WTC11 (cell line): ENCODE measurements at regions not wholly inside any gene's neighbourhood (a gene's known extent, or its start where the extent isn't known, plus 50 kb on each side); places are given as distances from the start of the nearest gene placed in this dataset.

ENCODE experiments used
- ATAC-seq: fragments of 200-7000 bp; cut with Tn5 transposase; 2 replicates; pipeline ENCODE4 v1.10.0; 2021; ENCODE audit warnings: mild to moderate bottlenecking, moderate library complexity
- CTCF ChIA-PET: fragments of 300-600 bp; sonication (Branson Sonifier 250); formaldehyde crosslinking; loops from one replicate; lab custom pipeline; 2021; ENCODE audit warnings: antibody characterized with exemption; lab: Charles Lee
- POLR2A ChIA-PET: fragments of 350-600 bp; sonication (Branson Sonifier 250); formaldehyde crosslinking; loops from one replicate; lab custom pipeline; 2021; ENCODE audit warnings: antibody characterized with exemption; lab: Charles Lee
- DNase-seq: peaks from one replicate; pipeline ENCODE4 v3.0.0; 2021; ENCODE audit warnings: low spot score
- H3K27ac Mint-ChIP-seq: 2 replicates; pipeline ENCODE4 v1.8.0; 2021; ENCODE audit warnings: mixed read lengths
- H3K27me3 Mint-ChIP-seq: 2 replicates; pipeline ENCODE4 v1.8.0; 2021; ENCODE audit warnings: low read depth, mild to moderate bottlenecking, moderate library complexity, mixed read lengths
- H3K36me3 Mint-ChIP-seq: 2 replicates; pipeline ENCODE4 v1.8.0; 2021; ENCODE audit warnings: mixed read lengths
- H3K4me1 Mint-ChIP-seq: 2 replicates; pipeline ENCODE4 v1.8.0; 2022; ENCODE audit warnings: mixed read lengths
- H3K4me3 Mint-ChIP-seq: 2 replicates; pipeline ENCODE4 v1.8.0; 2021; ENCODE audit warnings: mild to moderate bottlenecking, moderate library complexity, mixed read lengths
- H3K9me3 Mint-ChIP-seq: 2 replicates; pipeline ENCODE4 v1.8.0; 2021; ENCODE audit warnings: mixed read lengths
- AR ChIP-seq: fragments of 250-450 bp; sonication (Bioruptor Pico); IDR thresholded peaks from 2 replicates; pipeline ENCODE4 v1.9.0; 2021; ENCODE audit warnings: mild to moderate bottlenecking
- ARID4B ChIP-seq: sonication (generic); formaldehyde crosslinking; IDR thresholded peaks from 2 replicates; pipeline ENCODE4 v1.8.0; 2023; ENCODE audit warnings: missing genetic modification reagents, mild to moderate bottlenecking, borderline replicate concordance
- ATF1 ChIP-seq: sonication (generic); formaldehyde crosslinking; IDR thresholded peaks from 2 replicates; pipeline ENCODE4 v1.8.1; 2023; ENCODE audit warnings: mild to moderate bottlenecking, moderate library complexity, missing genetic modification reagents
- ATF2 ChIP-seq: sonication (generic); formaldehyde crosslinking; IDR thresholded peaks from 2 replicates; pipeline ENCODE4 v1.8.1; 2022; ENCODE audit warnings: low read depth, missing genetic modification reagents, borderline replicate concordance
- CBFB ChIP-seq: sonication (generic); formaldehyde crosslinking; IDR thresholded peaks from 2 replicates; pipeline ENCODE4 v1.8.1; 2022; ENCODE audit warnings: mild to moderate bottlenecking, low read depth, missing genetic modification reagents
- CREB1 ChIP-seq: sonication (generic); formaldehyde crosslinking; IDR thresholded peaks from 2 replicates; pipeline ENCODE4 v1.8.0; 2023; ENCODE audit warnings: mild to moderate bottlenecking, missing genetic modification reagents
- ERG ChIP-seq: fragments of 250-450 bp; sonication (Bioruptor Pico); IDR thresholded peaks from 2 replicates; pipeline ENCODE4 v1.8.0; 2021; ENCODE audit warnings: mild to moderate bottlenecking
- ESRRA ChIP-seq: sonication (generic); formaldehyde crosslinking; IDR thresholded peaks from 2 replicates; pipeline ENCODE4 v1.8.1; 2022; ENCODE audit warnings: mild to moderate bottlenecking, missing genetic modification reagents, borderline replicate concordance
- MLX ChIP-seq: sonication (generic); formaldehyde crosslinking; IDR thresholded peaks from 2 replicates; pipeline ENCODE4 v1.8.1; 2023; ENCODE audit warnings: mild to moderate bottlenecking, missing genetic modification reagents, moderate library complexity
- MXD4 ChIP-seq: fragments of 250-450 bp; sonication (Bioruptor Pico); IDR thresholded peaks from 2 replicates; pipeline ENCODE4 v1.8.0; 2021; ENCODE audit warnings: mild to moderate bottlenecking, moderate library complexity, borderline replicate concordance
- MYBL2 ChIP-seq: sonication (generic); formaldehyde crosslinking; IDR thresholded peaks from 2 replicates; pipeline ENCODE4 v1.8.1; 2023; ENCODE audit warnings: mild to moderate bottlenecking, moderate library complexity, missing genetic modification reagents
- NFATC4 ChIP-seq: fragments of 250-450 bp; sonication (Bioruptor Pico); IDR thresholded peaks from 2 replicates; pipeline ENCODE4 v1.9.0; 2021; ENCODE audit warnings: mild to moderate bottlenecking
- NFE2L1 ChIP-seq: sonication (generic); formaldehyde crosslinking; IDR thresholded peaks from 2 replicates; pipeline ENCODE4 v1.8.1; 2023; ENCODE audit warnings: missing genetic modification reagents
- NFYB ChIP-seq: sonication (generic); formaldehyde crosslinking; conservative IDR thresholded peaks from 2 replicates; pipeline ENCODE4 v1.8.0; 2022; ENCODE audit warnings: low read depth, missing genetic modification reagents
- NR3C1 ChIP-seq: sonication (generic); formaldehyde crosslinking; conservative IDR thresholded peaks from 2 replicates; pipeline ENCODE4 v1.8.1; 2023; ENCODE audit warnings: low read depth, mild to moderate bottlenecking, missing genetic modification reagents
- TEAD1 ChIP-seq: sonication (generic); formaldehyde crosslinking; IDR thresholded peaks from 2 replicates; pipeline ENCODE4 v1.8.0; 2022; ENCODE audit warnings: mild to moderate bottlenecking, missing genetic modification reagents
- TP53 ChIP-seq: sonication (generic); formaldehyde crosslinking; IDR thresholded peaks from 2 replicates; pipeline ENCODE4 v1.8.1; 2023; ENCODE audit warnings: mild to moderate bottlenecking, missing genetic modification reagents
- ZNF416 ChIP-seq: fragments of 250-450 bp; sonication (Bioruptor Pico); IDR thresholded peaks from 2 replicates; pipeline ENCODE4 v1.9.0; 2021; ENCODE audit warnings: mild to moderate bottlenecking, inconsistent platforms
- ZNF512 ChIP-seq: sonication (generic); formaldehyde crosslinking; IDR thresholded peaks from 2 replicates; pipeline ENCODE4 v1.8.1; 2022; ENCODE audit warnings: missing genetic modification reagents, borderline replicate concordance

GRCh38 chr1:183711165-183711682 lies 58.1 kb upstream of the APOBEC4 start:
- POLR2A ChIA-PET, result no interaction called here
- no peak overlapping the region for H3K4me3 Mint-ChIP-seq
- H3K36me3 Mint-ChIP-seq, result no peaks in the 10 kb centered on the region
- H3K9me3 Mint-ChIP-seq, result no peaks in the 10 kb centered on the region
- TF ChIP-seq MYBL2 (CRISPR knock-in tag), result no peak
- no peak for TF ChIP-seq NR3C1 (CRISPR knock-in tag)
- TF ChIP-seq ATF1 (CRISPR knock-in tag), result no peak
- TF ChIP-seq CBFB (CRISPR knock-in tag), result no peak
- TF ChIP-seq NFE2L1, result no peak
- TF ChIP-seq AR (CRISPR knock-in tag), result no peak
- TF ChIP-seq CREB1, result no peak
- no peak for TF ChIP-seq NFYB (CRISPR knock-in tag)
- TF ChIP-seq TP53, result no peak
- TF ChIP-seq MXD4 (CRISPR knock-in tag), result no peak
- no peak for TF ChIP-seq ATF2
- no peak for TF ChIP-seq NFATC4 (CRISPR knock-in tag)
- no peak for TF ChIP-seq ZNF416
- no peak for TF ChIP-seq TEAD1 (CRISPR knock-in tag)
- TF ChIP-seq ERG (CRISPR knock-in tag), result no peak
- no peak for TF ChIP-seq ZNF512 (CRISPR knock-in tag)
- no peak for TF ChIP-seq ESRRA (CRISPR knock-in tag)
- no peak for TF ChIP-seq MLX (CRISPR knock-in tag)
- H3K27me3 Mint-ChIP-seq, result no peaks in the 10 kb centered on the region
- no peak for ATAC-seq
- DNase-seq, result no peak
- H3K27ac Mint-ChIP-seq, result no peak overlapping the region
- H3K4me1 Mint-ChIP-seq, result no peaks in the 10 kb centered on the region
- CTCF ChIA-PET, result no interaction called here

- CTCF ChIA-PET, result no interaction called here
- no peak for TF ChIP-seq ARID4B (CRISPR knock-in tag)
- ATAC-seq, result no peak
Observed at GRCh38 chr1:183710734-183711133, 57.6 kb upstream of the APOBEC4 start.

More at GRCh38 chr1:183710734-183711133, 57.6 kb upstream of the APOBEC4 start:
- no peak overlapping the region for H3K4me3 Mint-ChIP-seq
- no peaks in the 10 kb centered on the region for H3K27me3 Mint-ChIP-seq
- POLR2A ChIA-PET, result no interaction called here
- H3K9me3 Mint-ChIP-seq, result no peaks in the 10 kb centered on the region
- H3K36me3 Mint-ChIP-seq, result no peaks in the 10 kb centered on the region
- DNase-seq, result no peak
- H3K27ac Mint-ChIP-seq, result no peak overlapping the region
- H3K4me1 Mint-ChIP-seq, result no peaks in the 10 kb centered on the region
